NB4 (cell line): ENCODE measurements at regions not wholly inside any gene's neighbourhood (a gene's known extent, or its start where the extent isn't known, plus 50 kb on each side); places are given as distances from the start of the nearest gene placed in this dataset.

Experiments
- CTCF ChIP-seq: IDR thresholded peaks from one replicate; pipeline ENCODE4 v1.5.1; 2012; ENCODE audit warnings: low read depth, low read length
- MAX ChIP-seq: IDR thresholded peaks from 2 replicates; pipeline ENCODE4 v1.6.1; 2011; ENCODE audit warnings: low read depth, low read length
- MYC ChIP-seq: IDR thresholded peaks from 2 replicates; pipeline ENCODE4 v1.6.1; 2011; ENCODE audit warnings: low read depth, low read length
- POLR2A ChIP-seq: IDR thresholded peaks from 2 replicates; pipeline ENCODE4 v1.6.1; 2011; ENCODE audit warnings: mild to moderate bottlenecking; ENCODE audit not compliant: insufficient read length; ENCODE audit errors: extremely low read depth

GRCh38 chr11:116457336-116458007 lies 315.3 kb downstream of the BUD13 start:
- TF ChIP-seq MAX (no peak), CTCF (no peak), POLR2A (no peak), MYC (no peak)
